GM21390 (cell line): ENCODE measurements at regions not wholly inside any gene's neighbourhood (a gene's known extent, or its start where the extent isn't known, plus 50 kb on each side); places are given as distances from the start of the nearest gene placed in this dataset.

Experiments used
- ATAC-seq: cut with Tn5 transposase; IDR thresholded peaks from one replicate; pipeline ENCODE4 v1.9.1; 2021; ENCODE audit not compliant: unreplicated experiment

- ATAC-seq, result no peak
Observed at GRCh38 chr14:94685166-94685581, 73.0 kb downstream of the SERPINA3 start.

- no peak for ATAC-seq
Observed at GRCh38 chr14:94682736-94683135, 70.5 kb downstream of the SERPINA3 start.

GRCh38 chr14:94682061-94682516 lies 69.9 kb downstream of the SERPINA3 start:
- ATAC-seq, result no peak

GRCh38 chr14:94681300-94682060 lies 69.3 kb downstream of the SERPINA3 start:
- no peak for ATAC-seq

GRCh38 chr14:94680862-94681288 lies 68.7 kb downstream of the SERPINA3 start:
- ATAC-seq, result no peak

GRCh38 chr14:94679937-94680861 lies 68.0 kb downstream of the SERPINA3 start:
- ATAC-seq, result no peak

- ATAC-seq, result no peak
Observed at GRCh38 chr14:94679106-94679810, 67.1 kb downstream of the SERPINA3 start.

GRCh38 chr14:94677747-94678146 lies 65.6 kb downstream of the SERPINA3 start:
- ATAC-seq, result no peak

GRCh38 chr14:94677213-94677612 lies 65.0 kb downstream of the SERPINA3 start:
- ATAC-seq, result no peak

GRCh38 chr14:94676495-94677185 lies 64.4 kb downstream of the SERPINA3 start:
- ATAC-seq, result no peak

GRCh38 chr14:94675036-94675435 lies 62.8 kb downstream of the SERPINA3 start:
- ATAC-seq, result no peak

GRCh38 chr14:94673781-94674231 lies 61.6 kb downstream of the SERPINA3 start:
- no peak for ATAC-seq
